Gastrocnemius medialis (tissue), 4 donors: ENCODE measurements at regions not wholly inside any gene's neighbourhood (a gene's known extent, or its start where the extent isn't known, plus 50 kb on each side); places are given as distances from the start of the nearest gene placed in this dataset.

Experiments used
- CTCF ChIP-seq, 5 experiments: fragments of 450-650 bp in 3 of 5; fragments of 200-600 bp in 2 of 5; sonication (generic) in 2 of 5; IDR thresholded peaks in 4 of 5; conservative IDR thresholded peaks in 1 of 5; 1 replicate in 4 of 5; 2 replicates in 1 of 5; pipeline ENCODE4 v1.5.1; 2016 to 2019; ENCODE audit warnings: antibody characterized with exemption in 5 of 5, mild to moderate bottlenecking in 3 of 5, moderate library complexity in 3 of 5
- POLR2A ChIP-seq, 2 donors: fragments of 450-650 bp; IDR thresholded peaks; one replicate each; pipeline ENCODE4 v1.6.1; 2017; ENCODE audit warnings: antibody characterized with exemption in 2 of 2, mild to moderate bottlenecking in 2 of 2, moderate library complexity in 2 of 2

- no peak for TF ChIP-seq POLR2A (IDR thresholded peaks at IDR 0.05)
- no peak for TF ChIP-seq CTCF (IDR thresholded peaks at IDR 0.05 in 4 of 5, conservative IDR thresholded peaks at IDR 0.05 in 1 of 5)
Observed at GRCh38 chr21:28233536-28234220, 759.0 kb downstream of the LTN1 start.
